A549 (cell line): ENCODE measurements at regions not wholly inside any gene's neighbourhood (a gene's known extent, or its start where the extent isn't known, plus 50 kb on each side); places are given as distances from the start of the nearest gene placed in this dataset.

Experiments
- ATAC-seq, 2 experiments: fragments of 200-7000 bp in 1 of 2; fragments of >200 bp in 1 of 2; cut with Nextera tagmentation in 1 of 2; cut with Tn5 transposase in 1 of 2; 3 replicates each; pipeline versions ENCODE4 v1.8.0 to v1.9.1; 2018 to 2020; ENCODE audit warnings: mild to moderate bottlenecking in 1 of 2, moderate library complexity in 1 of 2
- CTCF ChIA-PET: fragments of 300-600 bp; sonication (Branson Sonifier 250); formaldehyde crosslinking; extraction: SDS; loops from one replicate; lab custom pipeline; 2021; ENCODE audit warnings: antibody characterized with exemption, inconsistent platforms; lab: Yijun Ruan, JAX
- POLR2A ChIA-PET: fragments of 350-600 bp; formaldehyde crosslinking; extraction: SDS; loops from one replicate; lab custom pipeline; 2021; ENCODE audit warnings: antibody characterized with exemption, inconsistent platforms; lab: Yijun Ruan, JAX
- DNase-seq, 2 experiments: peaks; one replicate each; pipeline versions ENCODE4 v3.0.0 to v3.0.0-alpha.2; 2011 to 2016; ENCODE audit warnings: low read depth in 1 of 2, low spot score in 1 of 2
- FAIRE-seq: peaks from 2 replicates; lab custom pipeline; 2011; peaks lifted over from hg19 to GRCh38; lab: Jason Lieb, UNC
- H3K27ac ChIP-seq, 2 experiments: fragments of >200 bp; sonication (Bioruptor Twin); formaldehyde crosslinking; 3 replicates each; pipeline ENCODE4 v1.5.1; 2016 to 2017
- H3K4me1 ChIP-seq: fragments of >200 bp; sonication (Bioruptor Twin); formaldehyde crosslinking; 3 replicates; pipeline ENCODE4 v1.6.1; 2016
- H3K4me2 ChIP-seq: fragments of >200 bp; sonication (Bioruptor Twin); formaldehyde crosslinking; 3 replicates; pipeline ENCODE4 v1.6.1; 2016
- H3K4me3 ChIP-seq: fragments of >200 bp; sonication (Bioruptor Twin); formaldehyde crosslinking; 3 replicates; pipeline ENCODE4 v1.5.1; 2016
- H3K9me3 ChIP-seq: fragments of >200 bp; sonication (Bioruptor Twin); formaldehyde crosslinking; 3 replicates; pipeline ENCODE4 v1.6.1; 2016
- BCL3 ChIP-seq: fragments of >200 bp; sonication (Bioruptor Twin); formaldehyde crosslinking; IDR thresholded peaks from 3 replicates; pipeline ENCODE4 v1.6.1; 2016
- BHLHE40 ChIP-seq: IDR thresholded peaks from 2 replicates; pipeline ENCODE4 v1.6.1; 2012; ENCODE audit warnings: low read depth, low read length, inconsistent platforms
- CBX2 ChIP-seq: fragments of 200-600 bp; sonication (generic); IDR thresholded peaks from 2 replicates; pipeline ENCODE4 v1.6.1; 2016; ENCODE audit warnings: low read depth, mild to moderate bottlenecking, borderline replicate concordance
- CEBPB ChIP-seq, 2 experiments: fragments of >200 bp in 1 of 2; sonication (Bioruptor Twin) in 1 of 2; formaldehyde crosslinking in 1 of 2; IDR thresholded peaks; 2 replicates each; pipeline ENCODE4 v1.6.1; 2012 to 2016
- CHD4 ChIP-seq: fragments of 200-600 bp; sonication (generic); IDR thresholded peaks from 2 replicates; pipeline ENCODE4 v1.6.1; 2016; ENCODE audit warnings: antibody characterized with exemption, mild to moderate bottlenecking, borderline replicate concordance
- EHF ChIP-seq: fragments of 250-450 bp; sonication (Bioruptor Pico); IDR thresholded peaks from 2 replicates; pipeline ENCODE4 v1.5.0; 2020; ENCODE audit warnings: mild to moderate bottlenecking
- ELK1 ChIP-seq: fragments of 150-350 bp; IDR thresholded peaks from 2 replicates; pipeline ENCODE4 v1.6.1; 2014; ENCODE audit warnings: low read depth, mild to moderate bottlenecking, low read length
- ESRRA ChIP-seq: fragments of 150-350 bp; IDR thresholded peaks from 2 replicates; pipeline ENCODE4 v1.6.1; 2014; ENCODE audit warnings: mild to moderate bottlenecking, low read length, borderline replicate concordance
- HEYL ChIP-seq: fragments of 250-450 bp; sonication (Bioruptor Pico); IDR thresholded peaks from 2 replicates; pipeline ENCODE4 v1.8.0; 2021; ENCODE audit warnings: mild to moderate bottlenecking, moderate library complexity
- HMGXB4 ChIP-seq: fragments of 250-450 bp; sonication (Bioruptor Pico); IDR thresholded peaks from 2 replicates; pipeline ENCODE4 v1.5.0; 2021; ENCODE audit warnings: mild to moderate bottlenecking, moderate library complexity, borderline replicate concordance
- JUN ChIP-seq, 2 experiments: fragments of >200 bp; sonication (Bioruptor Twin); formaldehyde crosslinking; IDR thresholded peaks; 2 replicates in 1 of 2; 3 replicates in 1 of 2; pipeline ENCODE4 v1.6.1; 2016 to 2017
- MAFK ChIP-seq: fragments of 450-650 bp; IDR thresholded peaks from 2 replicates; pipeline ENCODE4 v1.6.1; 2014; ENCODE audit not compliant: partially characterized antibody
- NFE2L2 ChIP-seq: fragments of 150-350 bp; conservative IDR thresholded peaks from 2 replicates; pipeline ENCODE4 v1.6.1; 2014; ENCODE audit warnings: low read length
- PBX3 ChIP-seq: IDR thresholded peaks from 2 replicates; pipeline ENCODE4 v1.6.1; 2012
- RARB ChIP-seq: fragments of 250-450 bp; sonication (Bioruptor Pico); IDR thresholded peaks from 2 replicates; pipeline ENCODE4 v1.8.0; 2021; ENCODE audit warnings: mild to moderate bottlenecking, moderate library complexity
- RCOR1 ChIP-seq: fragments of 150-350 bp; IDR thresholded peaks from 2 replicates; pipeline ENCODE4 v1.6.1; 2014; ENCODE audit warnings: antibody characterized with exemption, low read length, low read depth
- RNF2 ChIP-seq: fragments of 200-600 bp; sonication (generic); IDR thresholded peaks from 2 replicates; pipeline ENCODE4 v1.6.1; 2016; ENCODE audit warnings: low read depth, mild to moderate bottlenecking, antibody characterized with exemption, moderate library complexity, borderline replicate concordance
- SMC3 ChIP-seq: fragments of >200 bp; sonication (Bioruptor Twin); formaldehyde crosslinking; IDR thresholded peaks from 3 replicates; pipeline ENCODE4 v1.6.1; 2018; ENCODE audit warnings: inconsistent platforms
- SREBF2 ChIP-seq: fragments of 450-650 bp; IDR thresholded peaks from 2 replicates; pipeline ENCODE4 v1.6.1; 2014; ENCODE audit warnings: mild to moderate bottlenecking, moderate library complexity
- ZC3H11A ChIP-seq: fragments of 450-650 bp; IDR thresholded peaks from 2 replicates; pipeline ENCODE4 v1.6.1; 2014; ENCODE audit warnings: antibody characterized with exemption, mild to moderate bottlenecking
- ZFP36 ChIP-seq: fragments of 450-650 bp; IDR thresholded peaks from 2 replicates; pipeline ENCODE4 v1.6.1; 2014; ENCODE audit warnings: borderline replicate concordance; ENCODE audit not compliant: partially characterized antibody
- ZNF302 ChIP-seq: fragments of 250-450 bp; sonication (Bioruptor Pico); IDR thresholded peaks from 2 replicates; pipeline ENCODE4 v1.9.0; 2021; ENCODE audit warnings: inconsistent platforms, mild to moderate bottlenecking, moderate library complexity
- ZSCAN20 ChIP-seq: fragments of 250-450 bp; sonication (Bioruptor Pico); IDR thresholded peaks from 2 replicates; pipeline ENCODE4 v1.8.0; 2022; ENCODE audit warnings: mild to moderate bottlenecking, moderate library complexity
- WGBS: methylation state at CpG from one replicate; pipeline ENCODE4 v1.1.6; 2017; ENCODE audit errors: missing lambda C conversion rate; 5-methylcytosine and 5-hydroxymethylcytosine counted together

- TF ChIP-seq RNF2 (no peak), ZSCAN20 (no peak), NFE2L2 (no peak), SREBF2 (no peak), PBX3 (no peak), MAFK (no peak), HEYL (no peak), HMGXB4 (CRISPR knock-in tag) (no peak), ZNF302 (CRISPR knock-in tag) (no peak), EHF (CRISPR knock-in tag) (no peak)
- no peak for ATAC-seq
- POLR2A ChIA-PET = no interaction called here
- DNase-seq = no peak
- no peak overlapping the region for H3K27ac ChIP-seq
- H3K4me3 ChIP-seq = no peak overlapping the region
- CTCF ChIA-PET = no interaction called here
- H3K4me1 ChIP-seq = no peaks in the 10 kb centered on the region
- no peaks in the 10 kb centered on the region for H3K9me3 ChIP-seq
- FAIRE-seq = no peak
- no peak overlapping the region for H3K4me2 ChIP-seq
These were observed 512.2 kb upstream of the VRK2 start for GRCh38 chr2:57534358-57534757.

- no peak overlapping the region for H3K4me2 ChIP-seq
- ChIA-PET POLR2A (no interaction called here), CTCF (no interaction called here)
- no peaks in the 10 kb centered on the region for H3K9me3 ChIP-seq
- no peaks in the 10 kb centered on the region for H3K4me1 ChIP-seq
- DNase-seq (no peak), FAIRE-seq (no peak), ATAC-seq (no peak)
- 0% methylated on average over 1 of the region's 1 CpG for WGBS
- H3K27ac ChIP-seq = no peak overlapping the region
- no peak overlapping the region for H3K4me3 ChIP-seq
- TF ChIP-seq NFE2L2 (no peak), CHD4 (no peak), CEBPB (IDR thresholded peaks at IDR 0.05) (no peak), SREBF2 (no peak), HEYL (no peak), ELK1 (no peak), JUN (IDR thresholded peaks at IDR 0.05) (no peak), BHLHE40 (no peak), CBX2 (no peak), ZFP36 (no peak), BCL3 (no peak), PBX3 (no peak), RARB (CRISPR knock-in tag) (no peak), RCOR1 (no peak), ZC3H11A (no peak), ESRRA (no peak), SMC3 (no peak)
These were observed 509.9 kb upstream of the VRK2 start for GRCh38 chr2:57536535-57537231.
